Central memory CD4-positive, alpha-beta T cell (primary cell): ENCODE measurements at regions not wholly inside any gene's neighbourhood (a gene's known extent, or its start where the extent isn't known, plus 50 kb on each side); places are given as distances from the start of the nearest gene placed in this dataset.
"Not testable (repeated sequence)": the region's sequence is repeated elsewhere in the genome, so short reads cannot be mapped to it uniquely, and the experiment has no call there.

ENCODE experiments used
- DNase-seq: peaks from one replicate; pipeline ENCODE4 v3.0.0; 2022

DNA sequence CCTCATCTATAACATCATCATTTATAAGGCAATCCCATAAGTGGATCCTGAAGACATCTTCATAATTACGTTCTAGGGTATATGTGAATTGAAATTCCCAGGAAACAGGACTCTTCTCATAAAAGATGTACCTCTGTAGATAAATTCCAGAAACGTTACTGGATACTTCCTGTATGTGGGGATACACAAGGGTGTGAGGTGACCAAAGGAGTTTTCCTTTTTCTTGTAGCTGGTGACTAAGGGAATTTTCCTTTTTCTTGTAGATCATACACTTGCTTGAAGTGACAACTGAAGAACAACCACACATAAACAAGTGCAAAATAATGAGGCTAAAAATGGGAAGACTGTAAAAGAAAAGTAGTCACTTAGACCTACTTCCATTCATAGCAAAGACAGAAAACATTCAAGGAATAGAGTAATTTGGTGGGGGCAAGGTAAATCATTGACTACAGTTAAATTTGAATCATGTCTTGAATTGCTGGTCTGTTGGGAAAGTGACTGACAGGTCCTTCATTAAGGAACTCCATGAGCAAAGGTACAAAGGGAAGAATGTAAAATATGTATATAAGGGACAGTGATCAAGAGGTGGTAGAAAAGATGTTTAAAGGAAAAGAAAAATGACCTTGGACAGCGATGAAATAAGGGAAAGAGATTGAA, 53.2 kb upstream of the UBE2E3 start:
- DNase-seq, result no peak

DNA sequence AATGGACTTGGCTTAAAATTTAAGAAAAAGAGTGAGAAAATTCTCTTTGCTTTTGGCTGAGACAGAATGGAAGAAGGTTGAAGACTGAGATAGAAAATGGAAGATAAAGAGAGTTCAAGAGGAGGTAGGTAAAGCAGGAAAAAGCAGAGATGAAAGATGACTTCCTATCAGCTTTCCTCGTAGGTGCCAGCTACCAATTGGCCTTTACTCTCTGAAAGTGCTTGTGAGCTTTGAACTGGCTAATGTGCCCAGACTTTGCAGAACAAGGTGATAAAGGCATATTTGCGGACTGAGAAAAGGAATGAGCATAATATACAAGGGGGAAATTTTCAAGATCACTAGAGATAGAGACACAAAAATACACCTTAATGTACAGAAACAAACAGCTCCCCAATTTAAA, 54.7 kb upstream of the UBE2E3 start:
- DNase-seq, result no peak

DNA sequence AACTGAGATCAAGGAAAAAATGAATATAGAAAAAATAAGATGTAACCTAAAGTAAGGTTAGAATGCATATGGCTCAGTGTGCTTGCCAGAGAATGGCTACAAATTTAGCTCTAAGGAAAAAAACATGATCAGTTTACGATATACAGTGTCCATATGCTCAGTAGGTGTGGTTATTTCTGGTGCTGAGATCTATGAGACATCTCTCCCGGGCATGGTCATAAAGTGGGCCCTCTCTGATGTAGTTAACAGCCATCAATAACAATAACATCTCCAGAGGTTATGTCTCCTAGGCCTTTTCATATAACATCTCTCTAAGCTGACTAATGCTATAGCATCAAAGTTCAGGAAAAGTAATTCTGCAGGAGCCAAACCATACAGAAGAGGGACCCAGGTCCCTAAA, 56.3 kb upstream of the UBE2E3 start:
- no peak for DNase-seq

DNA sequence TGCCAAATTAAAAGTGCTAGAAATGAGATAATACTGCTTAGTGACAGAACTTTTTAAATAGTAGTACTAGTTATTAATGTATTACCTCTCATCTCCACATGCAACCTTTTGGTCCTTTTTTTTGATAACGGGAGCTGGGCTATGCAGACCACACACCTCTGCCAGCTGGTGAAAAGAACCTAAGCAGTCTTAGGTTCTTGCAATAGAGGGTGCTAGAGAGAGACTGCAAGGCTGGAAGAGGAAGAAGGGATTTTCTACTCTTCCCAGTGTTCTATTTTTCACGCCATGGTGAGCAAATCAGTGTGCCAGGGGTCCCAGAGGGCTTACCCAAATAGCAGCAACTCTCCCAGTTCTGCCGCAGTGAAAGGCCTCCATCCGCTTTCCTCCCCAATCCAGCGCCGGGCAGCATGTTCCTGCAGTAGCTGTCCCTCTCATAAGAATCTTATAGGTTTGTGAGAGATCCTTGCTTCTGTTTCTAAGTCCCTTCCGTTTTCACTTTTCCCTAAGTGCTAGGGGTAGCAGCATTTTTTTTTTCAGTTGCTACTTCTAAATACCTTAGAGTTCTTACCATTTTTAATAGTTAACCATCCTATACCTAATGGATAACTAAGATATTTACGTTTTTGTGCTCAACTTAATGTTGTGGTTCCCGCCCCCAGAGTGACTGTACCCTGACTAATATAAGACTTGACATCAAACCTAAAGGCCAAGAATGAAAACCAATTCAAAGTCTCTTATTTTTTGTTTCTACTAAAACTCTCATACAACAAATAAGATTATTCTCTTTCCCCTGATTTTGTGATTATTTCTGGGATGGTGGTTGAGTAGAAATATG, 69.4 kb upstream of the UBE2E3 start:
- DNase-seq, result no peak

DNA sequence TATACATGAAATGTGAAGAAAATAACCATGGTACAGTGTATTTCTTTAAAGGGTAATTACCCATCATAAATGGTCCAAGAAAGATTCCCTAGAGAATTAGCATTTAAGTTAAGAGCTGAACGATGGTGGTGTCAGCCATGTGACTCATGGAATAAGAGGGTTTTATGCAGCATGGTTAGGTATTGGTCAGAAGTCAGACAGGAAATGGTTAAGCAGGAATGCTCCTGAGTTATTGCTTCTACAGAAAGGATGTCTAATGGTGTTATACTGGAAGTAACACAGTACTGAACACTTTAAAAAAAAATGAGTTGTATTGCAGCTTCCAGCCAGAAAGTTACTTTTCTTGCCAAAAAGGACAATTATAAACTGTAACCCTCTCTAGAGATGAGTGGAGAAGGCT, 72.7 kb upstream of the UBE2E3 start:
- DNase-seq, result no peak

DNA sequence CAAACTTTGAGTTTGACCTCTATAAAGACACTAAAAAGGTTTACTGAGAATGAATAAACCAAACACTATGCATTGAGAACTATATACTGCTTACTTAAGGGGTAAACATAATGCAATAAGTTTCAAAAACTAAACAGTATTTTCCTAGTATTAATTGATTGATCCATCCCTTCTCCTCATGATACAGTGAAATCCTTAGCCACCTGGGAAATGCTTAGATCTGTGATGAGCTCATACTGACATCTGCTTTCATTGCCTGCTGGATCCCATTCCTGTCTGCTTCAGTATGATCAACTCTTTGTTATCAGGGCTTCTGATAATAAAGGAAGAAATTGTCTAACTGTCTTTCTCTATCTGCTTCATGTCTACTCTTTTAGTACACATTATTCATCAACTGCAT, 74.9 kb upstream of the UBE2E3 start:
- DNase-seq, result no peak

DNA sequence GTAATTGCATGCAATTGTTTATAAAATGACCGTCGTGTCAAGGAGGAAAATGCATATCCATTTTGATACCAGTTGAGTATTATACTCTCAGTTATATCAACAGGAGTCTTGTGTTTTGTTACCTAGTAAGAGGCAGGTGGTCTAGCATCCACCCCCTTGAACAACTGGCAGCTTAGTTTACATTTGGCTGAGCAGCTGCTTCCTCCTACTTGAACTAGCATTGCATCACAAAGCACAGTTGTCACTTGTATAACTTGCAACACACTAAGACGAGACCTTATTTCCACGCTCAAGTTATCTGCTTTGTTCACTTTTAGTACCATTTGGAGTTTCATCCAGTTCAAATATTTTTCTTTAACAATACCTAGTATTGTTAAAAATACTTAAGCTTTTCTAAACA, 75.4 kb upstream of the UBE2E3 start:
- DNase-seq, result no peak

DNA sequence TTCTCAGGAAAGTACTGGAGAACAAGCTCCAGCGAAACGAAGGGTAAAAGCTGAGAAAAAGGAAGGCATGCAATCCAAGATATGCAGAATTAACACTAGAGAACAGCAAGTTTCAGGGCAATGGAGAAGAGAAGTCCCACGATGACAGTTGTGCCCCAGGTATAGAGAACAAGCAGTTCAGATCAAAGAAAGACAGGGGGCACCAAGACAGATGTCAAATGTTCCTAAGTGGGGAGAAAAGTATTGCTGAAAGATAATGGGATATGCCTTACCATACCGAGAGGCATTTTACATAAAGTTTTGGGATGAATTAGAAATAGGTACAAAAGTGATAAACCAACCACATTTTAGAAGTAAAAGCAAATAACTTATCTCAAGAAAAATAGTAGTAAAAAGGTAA, 79.1 kb upstream of the UBE2E3 start:
- no peak for DNase-seq

DNA sequence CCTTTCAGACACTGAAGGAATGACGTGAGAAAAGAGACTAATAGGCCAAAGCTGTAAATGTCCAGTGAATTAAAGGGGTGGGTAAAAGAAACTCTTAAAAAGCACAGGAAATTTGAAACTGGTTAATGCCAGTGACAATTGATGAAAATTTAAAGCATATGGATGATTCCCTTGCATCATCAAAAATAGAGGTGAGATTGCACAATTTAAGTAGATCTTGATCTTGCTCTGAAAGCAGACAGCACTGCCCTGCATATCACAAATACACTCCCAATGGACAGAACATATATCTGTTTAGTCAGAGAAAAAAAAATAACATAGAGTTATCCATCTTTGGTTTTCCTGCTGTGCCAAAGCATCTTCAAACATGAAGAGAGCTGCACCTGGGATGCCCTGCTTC, 86.7 kb upstream of the UBE2E3 start:
- DNase-seq, result no peak

DNA sequence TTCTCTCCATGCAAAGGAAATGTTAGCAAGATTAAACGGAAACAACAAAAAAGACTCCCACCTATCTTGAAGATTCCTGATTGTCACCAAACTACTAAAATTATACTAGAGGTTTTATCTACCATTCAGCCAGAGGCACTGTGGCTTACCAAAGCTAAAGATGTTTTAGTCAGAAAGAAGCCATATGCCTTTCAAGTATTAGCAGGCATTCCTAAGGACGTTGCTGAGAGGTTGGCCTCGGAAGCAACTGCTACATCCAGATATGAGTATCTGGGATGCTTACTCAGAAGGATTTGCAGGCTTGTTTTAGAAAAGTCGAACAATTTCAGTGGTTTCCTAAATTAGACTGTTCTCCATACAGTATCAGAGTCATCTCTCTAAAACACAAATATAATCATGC, 88.3 kb upstream of the UBE2E3 start:
- DNase-seq, result no peak

DNA sequence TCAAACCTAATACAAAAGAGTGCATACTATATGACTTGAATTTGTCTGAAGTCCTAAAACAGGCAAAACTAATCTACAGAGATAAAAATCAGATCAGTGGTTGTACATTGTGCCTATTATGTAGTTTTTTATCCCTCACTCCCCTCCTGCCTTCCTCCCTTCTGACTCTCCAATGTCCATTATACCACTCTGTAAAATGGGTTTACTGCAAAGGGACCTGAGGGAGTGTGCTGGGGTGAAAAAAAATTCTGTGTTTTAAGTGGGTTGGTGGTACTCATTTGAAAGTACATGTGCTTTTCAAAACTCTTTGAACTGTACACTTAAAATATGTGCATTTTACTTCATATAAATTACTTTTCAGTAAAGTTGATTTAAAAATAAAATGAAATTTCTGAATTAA, 89.0 kb upstream of the UBE2E3 start:
- no peak for DNase-seq

DNA sequence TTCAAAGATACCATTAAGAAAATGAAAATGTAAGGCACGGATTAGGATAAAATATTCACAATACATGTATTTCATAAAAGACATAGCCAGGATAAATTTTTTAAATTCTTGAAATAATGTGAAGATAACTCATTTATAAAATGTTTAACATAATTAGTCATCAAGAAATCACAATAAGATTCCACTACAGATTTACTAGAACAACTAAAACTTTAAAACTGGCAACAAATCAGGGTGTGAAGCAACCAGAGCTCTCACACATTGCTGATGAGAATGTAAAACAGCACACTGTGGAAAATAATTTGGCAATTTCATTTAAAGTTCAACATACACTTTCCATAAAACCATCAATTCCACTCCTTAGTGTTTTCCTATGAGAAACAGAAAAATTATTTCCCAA, 89.6 kb upstream of the UBE2E3 start:
- DNase-seq, result no peak

DNA sequence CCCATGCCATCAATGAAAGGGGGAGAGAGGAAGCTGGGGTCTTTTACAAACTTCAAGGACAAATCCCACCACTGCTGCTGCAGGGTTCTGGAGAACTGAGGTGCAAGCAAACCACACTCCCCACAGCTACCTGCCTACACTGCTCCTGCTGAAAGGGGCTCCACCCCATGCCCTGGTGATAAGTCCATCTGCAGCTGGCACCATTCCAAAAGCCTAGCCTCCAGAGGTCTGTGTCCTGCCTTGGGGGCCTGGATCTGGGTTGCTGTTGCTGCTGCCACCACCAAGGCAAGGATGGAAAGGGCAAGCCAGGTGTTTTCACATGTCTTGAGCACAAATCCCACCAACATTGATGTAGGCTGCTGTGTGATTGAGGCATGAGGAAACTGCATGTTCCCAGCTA, 97.4 kb upstream of the UBE2E3 start:
- no peak for DNase-seq

DNA sequence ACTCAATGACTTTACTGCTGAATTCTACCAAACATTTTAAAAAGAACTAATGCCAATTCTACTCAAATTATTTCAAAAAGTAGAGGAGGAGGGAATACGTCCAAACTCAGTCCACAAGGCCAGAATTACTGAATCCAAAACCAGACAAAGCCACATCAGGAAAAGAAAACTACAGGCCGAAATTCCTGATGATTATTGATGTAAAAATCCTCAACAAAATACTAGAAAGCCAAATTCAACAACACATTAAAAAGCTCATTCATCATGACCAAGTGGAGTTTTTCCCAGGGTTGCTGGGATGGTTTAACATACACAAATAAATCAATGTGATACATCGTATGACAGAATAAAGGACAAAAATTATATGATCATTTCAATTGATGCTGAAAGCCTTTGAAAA, 103.9 kb upstream of the UBE2E3 start:
- DNase-seq, result no peak

DNA sequence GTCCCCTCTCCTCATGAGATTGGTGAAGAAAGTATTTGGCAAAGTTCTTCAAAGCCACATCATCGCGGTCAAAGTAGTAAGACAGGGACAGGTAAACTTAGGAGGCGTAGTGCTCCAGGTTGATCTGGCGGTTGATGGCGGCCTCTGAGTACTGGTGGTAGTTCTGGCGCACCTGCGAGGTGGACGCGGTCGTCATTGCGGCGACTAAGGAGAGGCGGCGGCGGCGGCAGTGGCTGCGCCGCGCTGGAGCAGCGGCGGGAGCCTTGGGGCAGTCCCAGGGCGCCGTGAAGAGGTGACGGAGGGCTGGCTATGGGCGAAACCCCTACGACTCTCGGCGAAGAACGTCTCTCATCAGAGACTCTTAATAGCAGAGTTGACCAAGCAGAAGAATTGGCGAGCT, 107.2 kb upstream of the UBE2E3 start:
- DNase-seq, result no peak

DNA sequence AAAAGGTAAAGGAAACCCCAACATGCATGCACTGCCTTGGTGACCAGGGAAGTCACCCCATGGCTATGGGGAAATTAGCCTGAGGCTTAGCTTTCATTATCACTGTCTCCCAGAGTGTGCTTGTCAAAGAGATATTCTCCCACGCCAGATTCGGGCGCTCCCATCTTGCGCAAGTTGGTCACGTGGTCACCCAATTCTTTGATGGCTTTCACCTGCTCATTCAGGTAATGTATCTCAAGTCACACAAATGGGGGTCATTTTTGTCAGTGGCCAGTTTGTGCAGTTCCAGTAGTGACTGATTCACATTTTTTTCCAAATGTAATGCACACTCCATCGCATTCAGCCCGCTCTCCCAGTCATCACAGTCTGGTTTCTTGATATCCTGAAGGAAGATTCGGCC, 107.6 kb upstream of the UBE2E3 start:
- not testable (repeated sequence) for DNase-seq

DNA sequence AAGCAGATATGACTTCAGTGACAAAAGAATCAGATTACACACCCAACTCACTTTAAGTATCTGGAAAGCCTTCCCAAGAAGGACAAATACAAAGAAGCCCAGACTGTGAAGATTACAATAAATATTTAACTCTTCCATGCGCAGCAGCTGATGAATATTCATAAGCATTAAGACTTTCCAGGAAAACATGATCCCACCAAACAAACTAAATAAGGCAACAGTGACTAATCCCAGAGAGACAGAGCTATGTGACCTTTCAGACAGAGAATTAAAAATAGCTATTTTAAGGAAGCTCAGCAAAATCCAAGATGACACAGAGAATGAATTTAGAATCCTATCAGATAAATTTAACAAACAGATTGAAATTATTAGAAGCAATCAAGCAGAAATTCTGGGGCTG, 108.2 kb upstream of the UBE2E3 start:
- no peak for DNase-seq

DNA sequence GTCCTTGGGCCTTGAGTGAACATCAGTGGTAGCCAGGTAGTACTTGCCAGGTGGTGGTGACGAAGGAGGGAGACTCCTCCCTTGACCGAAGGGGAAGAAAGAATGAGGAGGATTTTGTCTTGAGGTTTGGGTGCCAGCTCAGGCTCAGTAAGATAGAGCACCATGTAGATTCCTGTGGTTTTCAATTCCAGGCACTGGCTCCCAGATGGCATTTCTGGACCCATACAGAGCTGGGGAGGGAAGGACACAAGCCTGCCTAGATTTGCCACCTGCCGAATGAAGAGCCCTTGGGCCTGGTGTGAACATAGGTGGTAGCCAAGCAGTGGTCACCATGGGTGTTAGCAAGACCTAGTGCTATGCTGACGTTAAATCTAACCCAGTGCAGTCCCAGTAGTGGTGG, 108.8 kb upstream of the UBE2E3 start:
- no peak for DNase-seq

DNA sequence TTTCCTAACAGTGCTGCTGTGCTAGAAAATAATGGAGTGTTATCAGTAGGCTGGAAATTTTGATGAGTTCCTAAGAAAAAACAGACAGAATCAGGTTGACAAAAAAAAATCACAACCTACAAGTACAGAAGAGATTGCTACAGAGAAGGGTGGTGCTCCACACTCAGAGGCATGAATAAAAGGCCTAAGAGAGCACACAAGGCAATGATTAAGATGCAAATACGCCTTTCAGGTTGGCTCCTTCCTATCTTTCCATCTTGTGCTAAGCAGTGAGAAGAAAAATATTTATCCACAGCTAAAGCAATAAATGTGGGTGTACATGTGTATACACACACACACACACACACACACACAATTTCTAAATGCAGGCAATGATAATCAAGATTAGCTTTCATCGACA, 130.6 kb upstream of the UBE2E3 start:
- DNase-seq, result no peak

DNA sequence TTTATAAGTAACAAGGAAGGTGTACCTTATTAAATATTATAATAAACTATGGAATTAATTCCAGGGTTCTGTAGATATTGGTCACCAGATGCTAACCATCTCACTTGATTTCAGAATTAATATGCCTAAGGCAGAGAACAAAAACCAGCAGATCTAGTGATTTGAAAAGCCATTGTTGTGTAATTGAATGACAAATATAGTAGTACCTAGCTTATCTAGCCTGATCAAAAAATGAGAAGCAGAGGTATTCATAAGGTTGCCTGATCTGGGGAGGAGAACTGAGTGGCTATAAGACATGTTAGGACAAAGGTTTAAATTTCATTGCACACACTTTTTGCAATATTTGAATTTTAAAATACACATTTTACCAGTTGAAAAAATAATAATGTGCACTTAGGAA, 132.0 kb upstream of the UBE2E3 start:
- DNase-seq, result no peak

DNA sequence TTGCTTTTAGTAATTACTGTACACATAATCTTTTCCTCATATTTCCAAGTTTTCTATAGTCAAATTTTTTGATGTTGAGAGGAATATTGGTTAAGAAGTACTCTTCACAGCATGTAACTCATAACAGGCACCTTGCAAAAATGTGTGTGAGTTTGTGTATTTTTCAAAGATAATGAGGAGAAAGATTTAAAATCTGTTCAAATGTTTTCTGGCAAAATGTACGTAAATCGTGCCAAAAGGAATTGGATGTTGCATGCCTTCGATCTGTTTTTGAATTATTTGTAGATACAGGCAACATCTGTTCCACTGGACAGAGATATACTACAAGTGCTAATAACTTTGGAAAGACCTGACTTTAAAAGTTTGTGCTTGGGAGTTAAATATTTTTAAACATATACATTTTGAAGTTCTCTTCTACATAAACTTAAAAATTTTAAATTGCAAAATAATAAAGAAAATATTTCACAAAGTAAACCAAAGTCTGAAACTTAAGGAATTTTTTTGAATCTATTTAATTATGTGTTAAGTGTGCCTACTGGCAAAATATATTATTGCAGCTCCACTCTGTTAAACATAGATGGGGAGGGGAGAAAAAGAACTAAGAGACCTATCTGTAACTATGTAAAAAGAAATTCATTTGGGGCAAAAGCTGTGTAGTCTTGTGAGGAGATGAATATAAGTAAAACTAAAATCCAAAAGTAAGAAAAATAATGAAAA, 133.5 kb upstream of the UBE2E3 start:
- no peak for DNase-seq

DNA sequence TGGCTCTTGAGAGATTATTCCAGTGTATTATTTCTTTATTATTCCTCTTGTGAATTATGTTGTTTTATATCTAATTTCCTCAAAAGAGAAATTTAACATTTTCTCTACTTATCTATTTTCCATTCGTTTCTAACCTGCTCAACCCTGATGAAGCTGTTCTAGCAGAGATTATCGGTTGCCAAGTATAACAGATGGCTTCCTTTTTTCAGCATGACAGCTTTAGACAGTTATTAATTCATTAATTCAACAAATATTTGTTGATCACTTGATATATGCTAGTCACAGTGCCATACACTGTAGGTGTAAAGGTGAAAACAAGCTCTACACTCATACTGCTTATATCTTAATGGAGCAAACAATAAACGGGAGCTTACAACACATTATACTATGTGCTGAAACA, 137.9 kb upstream of the UBE2E3 start:
- DNase-seq, result no peak

DNA sequence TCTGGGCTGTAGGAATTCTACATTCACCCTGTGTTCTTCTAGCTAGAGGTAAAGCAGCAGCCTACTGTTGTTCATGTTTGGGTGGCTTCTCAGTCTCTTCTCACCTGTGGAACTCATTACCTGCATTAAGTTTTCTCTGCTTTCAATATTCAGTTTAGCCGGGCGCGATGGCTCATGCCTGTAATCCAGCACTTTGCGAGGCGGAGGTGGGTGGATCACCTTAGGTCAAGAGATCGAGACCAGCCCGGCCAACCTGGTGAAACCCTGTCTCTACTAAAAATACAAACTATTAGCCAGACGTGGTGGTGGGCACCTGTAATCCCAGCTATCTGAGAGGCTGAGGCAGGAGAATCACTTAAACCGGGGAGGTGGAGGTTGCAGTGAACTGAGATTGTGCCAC, 139.8 kb upstream of the UBE2E3 start:
- DNase-seq, result no peak

DNA sequence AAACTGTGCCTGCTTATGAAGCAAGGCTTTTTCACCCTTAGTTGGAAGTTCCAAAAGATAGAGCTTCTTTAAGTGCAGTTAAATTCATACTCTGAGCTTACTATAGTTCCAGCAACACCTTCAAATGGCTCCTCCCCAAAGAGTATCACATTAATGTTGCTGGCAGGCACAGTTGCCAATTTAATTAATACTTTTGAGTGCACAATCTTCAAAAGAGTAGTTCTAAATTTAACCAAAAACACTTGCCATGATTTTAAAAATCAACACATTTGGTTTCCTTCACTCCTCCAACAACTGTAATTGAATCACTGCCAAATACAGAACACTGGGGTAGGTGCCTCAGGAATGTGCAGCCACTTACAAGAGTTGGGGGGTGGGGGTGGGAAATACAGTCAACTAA, 150.6 kb upstream of the UBE2E3 start:
- DNase-seq, result no peak
